Mesenchymal stem cell (in vitro differentiated cells and primary cell): ENCODE measurements at regions not wholly inside any gene's neighbourhood (a gene's known extent, or its start where the extent isn't known, plus 50 kb on each side); places are given as distances from the start of the nearest gene placed in this dataset.

Experiments
- DNase-seq: peaks from one replicate; pipeline ENCODE4 v3.0.0-alpha.2; 2013
- H2AFZ ChIP-seq: one replicate; pipeline ENCODE4 v1.6.1; 2013; ENCODE audit warnings: low read depth, mild to moderate bottlenecking, control low read depth, inconsistent platforms, low read length, moderate library complexity
- H2AK5ac ChIP-seq: 2 replicates; pipeline ENCODE4 v1.6.1; 2013; ENCODE audit warnings: low read length, moderate library complexity, mild to moderate bottlenecking, inconsistent platforms; ENCODE audit not compliant: severe bottlenecking
- H2BK120ac ChIP-seq: one replicate; pipeline ENCODE4 v1.6.1; 2013; ENCODE audit warnings: low read depth, mild to moderate bottlenecking, inconsistent platforms, low read length, moderate library complexity
- H2BK12ac ChIP-seq, 2 experiments: one replicate each; pipeline ENCODE4 v1.6.1; 2013; ENCODE audit warnings: inconsistent platforms in 2 of 2, low read length in 2 of 2, mild to moderate bottlenecking in 2 of 2, moderate library complexity in 2 of 2, control low read depth in 1 of 2
- H2BK15ac ChIP-seq: one replicate; pipeline ENCODE4 v1.6.1; 2013; ENCODE audit warnings: mild to moderate bottlenecking, low read depth, inconsistent platforms; ENCODE audit not compliant: poor library complexity, severe bottlenecking
- H2BK5ac ChIP-seq: 2 replicates; pipeline ENCODE4 v1.6.1; 2013; ENCODE audit warnings: low read depth, mild to moderate bottlenecking, low read length, control low read depth, inconsistent platforms; ENCODE audit not compliant: poor library complexity, severe bottlenecking
- H3K14ac ChIP-seq, 2 experiments: one replicate each; pipeline ENCODE4 v1.6.1; 2013; ENCODE audit warnings: inconsistent platforms in 2 of 2, low read length in 2 of 2, control low read depth in 1 of 2, mild to moderate bottlenecking in 1 of 2, moderate library complexity in 1 of 2
- H3K18ac ChIP-seq, 2 experiments: one replicate each; pipeline ENCODE4 v1.6.1; 2013; ENCODE audit warnings: inconsistent platforms in 2 of 2, low read length in 2 of 2, control low read depth in 1 of 2, low read depth in 1 of 2, mild to moderate bottlenecking in 1 of 2
- H3K23ac ChIP-seq, 2 experiments: one replicate each; pipeline ENCODE4 v1.6.1; 2013; ENCODE audit warnings: inconsistent platforms in 2 of 2, low read length in 2 of 2, mild to moderate bottlenecking in 2 of 2, moderate library complexity in 2 of 2, control low read depth in 1 of 2
- H3K27ac ChIP-seq: 2 replicates; pipeline ENCODE4 v1.5.1; 2013; ENCODE audit warnings: mild to moderate bottlenecking, moderate library complexity, low read length, control low read depth, inconsistent platforms; ENCODE audit not compliant: poor library complexity, severe bottlenecking
- H3K27me3 ChIP-seq, 2 experiments: 2 replicates each; pipeline versions ENCODE4 v1.6.1 to v1.7.0; 2013; ENCODE audit warnings: low read length in 2 of 2, mild to moderate bottlenecking in 2 of 2, moderate library complexity in 2 of 2, control low read depth in 1 of 2, inconsistent platforms in 1 of 2; ENCODE audit not compliant: control insufficient read depth in 1 of 2, insufficient read depth in 1 of 2
- H3K36me3 ChIP-seq, 2 experiments: 2 replicates each; pipeline versions ENCODE4 v1.6.1 to v1.7.0; 2013; ENCODE audit warnings: low read length in 2 of 2, control low read depth in 1 of 2, inconsistent platforms in 1 of 2, low read depth in 1 of 2, mild to moderate bottlenecking in 1 of 2; ENCODE audit not compliant: insufficient read depth in 2 of 2, control insufficient read depth in 1 of 2
- H3K4ac ChIP-seq, 2 experiments: one replicate each; pipeline ENCODE4 v1.6.1; 2013; ENCODE audit warnings: inconsistent platforms in 2 of 2, low read length in 2 of 2, mild to moderate bottlenecking in 2 of 2, moderate library complexity in 2 of 2, control low read depth in 1 of 2, low read depth in 1 of 2
- H3K4me1 ChIP-seq: 2 replicates; pipeline ENCODE4 v1.6.1; 2013; ENCODE audit warnings: low read depth, low read length, control low read depth; ENCODE audit not compliant: control insufficient read depth, insufficient read depth
- H3K4me2 ChIP-seq: 2 replicates; pipeline ENCODE4 v1.6.1; 2013; ENCODE audit warnings: low read length, mild to moderate bottlenecking, inconsistent platforms; ENCODE audit not compliant: poor library complexity, severe bottlenecking
- H3K4me3 ChIP-seq, 2 experiments: 2 replicates each; pipeline versions ENCODE4 v1.5.1 to v1.7.0; 2013; ENCODE audit warnings: low read length in 2 of 2, mild to moderate bottlenecking in 2 of 2, control low read depth in 1 of 2, low read depth in 1 of 2; ENCODE audit not compliant: insufficient read depth in 1 of 2
- H3K79me1 ChIP-seq: replicated peaks from 2 replicates; pipeline ENCODE4 v1.6.1; 2013; ENCODE audit warnings: mild to moderate bottlenecking, control low read depth, low read length, inconsistent platforms; ENCODE audit not compliant: poor library complexity, severe bottlenecking
- H3K9ac ChIP-seq: 2 replicates; pipeline ENCODE4 v1.7.0; 2013; ENCODE audit warnings: mild to moderate bottlenecking, low read length, moderate library complexity
- H3K9me3 ChIP-seq: 2 replicates; pipeline ENCODE4 v1.7.0; 2013; ENCODE audit warnings: mild to moderate bottlenecking, low read length; ENCODE audit not compliant: control insufficient read depth
- H4K8ac ChIP-seq: one replicate; pipeline ENCODE4 v1.6.1; 2013; ENCODE audit warnings: inconsistent platforms, mild to moderate bottlenecking, low read length, moderate library complexity
- H4K91ac ChIP-seq: one replicate; pipeline ENCODE4 v1.6.1; 2013; ENCODE audit warnings: mild to moderate bottlenecking, low read length, inconsistent platforms
- WGBS: methylation state at CpG from one replicate; pipeline ENCODE4 v1.1.7; 2013; ENCODE audit warnings: mixed read lengths; 5-methylcytosine and 5-hydroxymethylcytosine counted together

DNA sequence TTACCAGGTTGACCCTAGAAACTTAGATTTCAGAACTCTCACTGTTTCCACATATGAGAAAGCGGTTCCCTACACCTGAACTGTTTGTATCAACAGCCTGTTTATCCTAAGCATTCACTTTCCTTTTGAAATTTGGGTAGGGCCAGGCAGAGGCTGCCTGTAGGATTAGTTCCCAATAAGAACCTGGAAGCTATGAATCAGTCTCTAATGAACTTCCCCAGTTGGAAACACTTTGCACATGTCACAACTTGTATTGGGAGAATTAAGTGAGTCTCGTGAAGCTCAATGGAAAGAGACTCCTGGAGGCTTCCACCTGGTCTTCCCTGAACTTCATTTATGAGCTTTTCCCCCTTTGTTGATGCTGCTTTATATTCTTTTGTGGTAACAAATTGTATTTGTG, 486.6 kb upstream of the HS6ST1 start:
- Histone ChIP-seq H4K91ac (no peak overlapping the region), H3K4me2 (no peak overlapping the region), H2BK15ac (no peak overlapping the region), H3K36me3 (no peaks in the 10 kb centered on the region), H3K4me1 (no peaks in the 10 kb centered on the region), H3K4me3 (no peak overlapping the region), H3K79me1 (no peaks in the 10 kb centered on the region), H3K9ac (peak overlapping the region; percentile 82), H4K8ac (no peak overlapping the region), H2AFZ (no peak overlapping the region), H2BK5ac (no peak overlapping the region), H3K27ac (no peak overlapping the region), H3K27me3 (no peaks in the 10 kb centered on the region), H3K18ac (no peak overlapping the region), H2AK5ac (no peak overlapping the region), H2BK120ac (no peak overlapping the region), H3K14ac (no peak overlapping the region), H3K23ac (no peak overlapping the region), H3K4ac (no peak overlapping the region), H2BK12ac (no peak overlapping the region), H3K9me3 (peaks cover 3% of the 10 kb centered on the region)
- WGBS: 61% methylated on average over 1 of the region's 2 CpGs
- no peak for DNase-seq

DNA sequence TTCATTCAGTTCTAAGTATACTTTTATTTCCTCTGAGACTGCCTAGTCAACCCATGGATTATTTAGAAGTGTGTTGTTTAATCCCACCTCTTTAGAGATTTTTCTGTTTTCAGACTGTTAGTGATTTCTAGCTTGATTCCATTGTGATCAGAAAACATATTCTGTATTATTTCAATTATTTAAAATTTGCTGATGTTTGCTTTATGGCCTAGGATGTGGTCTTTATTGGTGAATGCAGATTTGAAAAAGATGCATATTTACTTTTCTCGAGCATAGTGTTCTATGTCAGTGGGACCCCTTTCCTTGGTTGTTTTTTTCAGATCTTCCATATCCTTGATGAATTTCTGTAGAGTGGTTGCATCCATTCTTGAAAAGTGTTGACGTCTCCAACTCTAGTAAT, 487.2 kb upstream of the HS6ST1 start:
- H3K4me1 ChIP-seq: no peaks in the 10 kb centered on the region
- H3K27ac ChIP-seq: no peak overlapping the region
- no peak overlapping the region for H3K23ac ChIP-seq
- H2BK5ac ChIP-seq: no peak overlapping the region
- peaks cover 3% of the 10 kb centered on the region for H3K9me3 ChIP-seq
- peak overlapping the region; percentile 82 for H3K9ac ChIP-seq
- no peak overlapping the region for H3K18ac ChIP-seq
- no peak overlapping the region for H4K91ac ChIP-seq
- H3K36me3 ChIP-seq: no peaks in the 10 kb centered on the region
- no peak for DNase-seq
- H3K4me2 ChIP-seq: no peak overlapping the region
- no peak overlapping the region for H2BK12ac ChIP-seq
- H3K79me1 ChIP-seq: no peaks in the 10 kb centered on the region
- no peak overlapping the region for H2AFZ ChIP-seq
- H4K8ac ChIP-seq: no peak overlapping the region
- no peak overlapping the region for H3K4ac ChIP-seq
- H3K14ac ChIP-seq: no peak overlapping the region
- no peak overlapping the region for H2BK120ac ChIP-seq
- H3K4me3 ChIP-seq: no peak overlapping the region
- no peak overlapping the region for H2BK15ac ChIP-seq
- H2AK5ac ChIP-seq: no peak overlapping the region
- whole genome bisulfite sequencing: 71% methylated on average over 1 of the region's 2 CpGs
- H3K27me3 ChIP-seq: no peaks in the 10 kb centered on the region

DNA sequence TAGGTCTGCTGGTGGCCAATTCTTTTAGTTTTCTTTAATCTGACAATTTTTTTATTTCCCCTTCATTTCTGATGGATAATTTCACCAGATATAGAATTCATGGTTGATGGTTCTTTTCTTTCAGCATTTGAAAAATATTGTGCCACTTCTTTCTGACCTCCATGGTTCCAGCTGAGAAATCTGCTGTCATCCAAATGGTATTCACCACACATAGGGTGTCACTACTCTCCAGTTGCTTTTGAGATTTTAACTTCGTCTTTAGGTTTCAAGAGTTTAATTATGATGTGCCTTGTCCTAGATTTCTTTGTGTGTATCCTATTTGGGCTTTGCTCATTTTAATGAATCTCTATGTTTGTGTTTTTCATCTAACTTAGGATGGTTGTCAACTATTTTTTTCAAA, 488.6 kb upstream of the HS6ST1 start:
- no peak overlapping the region for H4K91ac ChIP-seq
- H3K23ac ChIP-seq: no peak overlapping the region
- no peak overlapping the region for H2BK5ac ChIP-seq
- H3K4ac ChIP-seq: no peak overlapping the region
- no peak overlapping the region for H3K9ac ChIP-seq
- H3K18ac ChIP-seq: no peak overlapping the region
- H4K8ac ChIP-seq: no peak overlapping the region
- no peaks in the 10 kb centered on the region for H3K4me1 ChIP-seq
- H3K27ac ChIP-seq: no peak overlapping the region
- no peak for DNase-seq
- H2AFZ ChIP-seq: no peak overlapping the region
- H2BK120ac ChIP-seq: no peak overlapping the region
- 100% methylated on average over 1 of the region's 1 CpG for WGBS
- no peaks in the 10 kb centered on the region for H3K36me3 ChIP-seq
- H3K4me3 ChIP-seq: no peak overlapping the region
- peaks cover 3% of the 10 kb centered on the region for H3K9me3 ChIP-seq
- no peak overlapping the region for H2AK5ac ChIP-seq
- no peak overlapping the region for H2BK15ac ChIP-seq
- no peak overlapping the region for H3K4me2 ChIP-seq
- H3K14ac ChIP-seq: no peak overlapping the region
- no peaks in the 10 kb centered on the region for H3K79me1 ChIP-seq
- no peaks in the 10 kb centered on the region for H3K27me3 ChIP-seq
- H2BK12ac ChIP-seq: no peak overlapping the region

DNA sequence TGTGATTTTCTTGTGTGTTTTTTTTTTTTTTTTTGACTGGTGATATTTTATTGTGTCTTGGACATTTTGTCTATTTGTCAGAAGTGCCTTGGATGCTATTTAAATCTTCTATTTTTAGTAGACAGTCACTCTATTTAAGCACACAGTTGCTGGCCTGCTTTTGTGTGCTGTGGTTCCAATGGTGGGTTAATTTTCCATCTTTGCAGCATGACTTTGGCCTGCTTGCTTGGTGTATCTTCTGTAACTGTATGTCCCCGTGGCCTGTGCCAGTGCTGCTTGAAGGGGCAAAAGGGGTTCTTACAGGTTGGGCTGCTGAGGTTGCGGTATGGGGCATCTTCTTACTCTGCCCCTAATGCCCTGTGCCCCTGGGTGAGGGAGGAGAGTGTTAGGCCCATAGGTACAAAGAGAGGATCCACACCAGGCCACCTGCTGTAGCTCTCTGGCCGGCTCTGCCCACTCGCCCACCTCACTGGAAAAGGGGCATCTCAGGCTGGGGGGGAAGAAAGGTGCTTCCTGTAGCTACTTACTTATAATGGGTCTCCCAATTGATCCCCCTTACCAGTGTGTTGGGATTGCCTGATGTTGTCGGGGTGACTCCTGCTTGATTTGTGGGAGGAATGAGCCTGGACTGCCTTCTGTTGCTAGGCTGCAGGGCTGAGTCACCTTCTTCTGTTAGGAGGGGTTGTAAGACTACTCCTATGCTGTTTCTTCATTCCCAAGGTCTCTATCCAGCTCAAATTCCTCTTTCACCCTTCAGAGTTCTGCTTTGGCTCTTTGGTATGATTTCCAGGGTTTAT, 490.0 kb upstream of the HS6ST1 start:
- 69% methylated on average over 5 of the region's 5 CpGs for WGBS
- Histone ChIP-seq H3K4me3 (peak overlapping the region in 1 of 2 experiments; percentile 20), H3K18ac (no peak overlapping the region), H3K4me2 (no peak overlapping the region), H4K8ac (no peak overlapping the region), H3K27ac (no peak overlapping the region), H3K23ac (no peak overlapping the region), H3K9ac (peak overlapping the region; percentile 74), H2AFZ (no peak overlapping the region), H3K4ac (no peak overlapping the region), H3K27me3 (no peaks in the 10 kb centered on the region), H2BK12ac (no peak overlapping the region), H3K4me1 (no peaks in the 10 kb centered on the region), H3K9me3 (peaks cover 3% of the 10 kb centered on the region), H4K91ac (no peak overlapping the region), H3K14ac (no peak overlapping the region), H3K36me3 (no peaks in the 10 kb centered on the region), H2AK5ac (no peak overlapping the region), H2BK5ac (no peak overlapping the region), H2BK120ac (no peak overlapping the region), H3K79me1 (no peaks in the 10 kb centered on the region), H2BK15ac (no peak overlapping the region)
- DNase-seq: peak; percentile 34
